Ishikawa (cell line): ENCODE measurements at regions not wholly inside any gene's neighbourhood (a gene's known extent, or its start where the extent isn't known, plus 50 kb on each side); places are given as distances from the start of the nearest gene placed in this dataset.

Source experiments
- EP300 ChIP-seq: IDR thresholded peaks from 2 replicates; pipeline ENCODE4 v1.6.1; 2012; ENCODE audit warnings: borderline replicate concordance
- TEAD4 ChIP-seq: IDR thresholded peaks from 2 replicates; pipeline ENCODE4 v1.6.1; 2012

DNA sequence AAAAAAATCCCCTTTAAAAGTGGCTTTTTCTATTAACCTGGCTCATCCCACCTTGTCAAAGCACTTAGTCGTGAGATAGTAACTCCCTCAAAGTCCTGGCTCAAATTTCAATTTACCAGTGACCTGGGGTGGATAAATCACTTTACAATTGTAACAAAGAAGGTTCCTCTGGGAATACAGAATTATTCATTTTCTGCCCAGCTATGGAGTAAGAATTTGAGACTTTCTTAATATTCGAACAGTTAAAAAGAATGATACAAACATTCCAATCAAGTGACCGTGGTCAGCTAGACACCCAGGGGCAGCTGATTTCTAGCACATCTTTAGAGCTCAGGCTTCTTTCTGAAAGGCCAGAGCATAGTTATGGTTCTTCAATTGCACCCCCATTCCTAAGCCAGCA lies 291.0 kb upstream of the TGFBR2 start:
- TF ChIP-seq EP300: no peak
- TF ChIP-seq TEAD4: no peak
